ENCODE measurements at regions not wholly inside any gene's neighbourhood (a gene's known extent, or its start where the extent isn't known, plus 50 kb on each side); places are given as distances from the start of the nearest gene placed in this dataset.

GRCh38 chr20:11368965-11369711 lies 548.6 kb upstream of the BTBD3 start (continued):
- TF ChIP-seq CHD7 (IDR thresholded peaks at IDR 0.05; ENCODE audit: insufficient replicate concordance, low read length) = no peak
- no peak for TF ChIP-seq CHD1 (IDR thresholded peaks at IDR 0.05; ENCODE audit: low read depth, low read length)
- no peak for TF ChIP-seq JUN (IDR thresholded peaks at IDR 0.05; ENCODE audit: low read depth, low read length)
- no peak for TF ChIP-seq TBP (IDR thresholded peaks at IDR 0.05; ENCODE audit: low read depth, low read length)
- no peak for TF ChIP-seq TCF12 (IDR thresholded peaks at IDR 0.05; ENCODE audit: low read depth, low read length)
- no peak for TF ChIP-seq GABPA (IDR thresholded peaks at IDR 0.05; ENCODE audit: borderline replicate concordance, insufficient read depth, low read length)
- TF ChIP-seq JUND (IDR thresholded peaks at IDR 0.05; ENCODE audit: low read length) = no peak
- no peak for TF ChIP-seq CTCF (IDR thresholded peaks at IDR 0.05; ENCODE audit: control extremely low read depth in 1 of 3, insufficient read depth in 1 of 3, low read depth in 1 of 3, low read length in 3 of 3)
- no peak for TF ChIP-seq CEBPB (IDR thresholded peaks at IDR 0.05; ENCODE audit: low read depth, low read length)

All from H1 (cell line).